HG02938 (cell line): ENCODE measurements at regions not wholly inside any gene's neighbourhood (a gene's known extent, or its start where the extent isn't known, plus 50 kb on each side); places are given as distances from the start of the nearest gene placed in this dataset.
A peak's percentile ranks its signal among the peaks of the same experiment; 100 is the strongest.

Experiments used
- ATAC-seq: cut with Tn5 transposase; IDR thresholded peaks from one replicate; pipeline ENCODE4 v1.9.1; 2021; ENCODE audit warnings: mild to moderate bottlenecking, moderate library complexity; ENCODE audit not compliant: unreplicated experiment

DNA sequence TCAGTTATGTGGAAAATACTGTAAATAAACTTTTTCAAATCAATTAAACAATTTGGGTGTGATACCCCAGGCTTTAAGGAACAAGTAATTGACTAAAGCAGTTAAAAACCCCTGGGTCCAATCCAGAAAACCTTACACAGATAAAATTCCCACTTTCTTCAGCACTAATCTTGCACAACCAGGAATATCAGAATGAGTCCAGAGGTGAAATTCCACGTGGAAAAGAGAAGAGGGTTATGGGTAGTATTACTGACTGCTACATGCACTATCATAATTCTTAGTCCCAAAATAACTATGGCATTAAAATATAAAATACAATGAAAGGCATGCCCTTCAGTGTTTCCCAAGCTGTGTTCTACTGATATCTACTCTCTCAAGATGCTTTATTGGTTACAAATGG is 135.7 kb upstream of the STEAP4 start:
- ATAC-seq = no peak

DNA sequence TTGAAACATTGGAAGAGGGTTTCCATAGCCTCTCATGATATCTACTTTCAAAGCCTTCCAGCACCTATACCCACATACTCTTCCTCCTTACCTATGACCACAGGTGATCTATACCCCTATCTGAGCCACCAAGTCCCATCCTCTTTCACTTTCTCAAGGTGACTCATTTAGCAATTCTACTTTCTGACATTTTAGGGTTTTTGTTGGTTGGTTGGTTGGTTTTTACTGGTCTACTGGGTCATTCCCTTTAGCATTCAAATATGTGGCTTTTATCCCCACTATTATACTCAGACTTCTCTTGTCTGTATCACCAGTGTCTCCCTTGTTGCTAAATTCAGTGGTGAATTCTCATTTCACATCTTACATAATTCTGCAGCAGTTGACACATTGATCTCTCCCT is 130.4 kb upstream of the STEAP4 start:
- peak; percentile 80 for ATAC-seq

DNA sequence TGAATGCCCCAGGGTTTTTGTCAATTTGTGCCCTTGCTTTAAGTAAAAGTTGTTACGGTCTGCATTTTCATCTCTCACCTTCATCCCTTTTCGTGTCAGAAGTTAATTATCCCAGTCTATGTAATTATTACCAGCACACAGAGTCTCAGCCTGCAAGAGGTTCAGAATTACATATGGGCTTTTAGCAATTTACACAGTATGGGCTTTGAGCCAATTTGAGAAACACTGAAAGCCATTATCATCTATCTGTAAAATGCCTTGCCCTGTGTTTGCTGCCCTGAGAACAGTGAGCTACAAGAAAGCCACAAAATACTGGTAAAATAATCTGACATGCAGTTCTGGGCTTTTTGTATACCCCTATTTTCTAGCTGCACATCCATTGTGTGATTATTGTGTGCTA is 125.6 kb upstream of the STEAP4 start:
- ATAC-seq = no peak

DNA sequence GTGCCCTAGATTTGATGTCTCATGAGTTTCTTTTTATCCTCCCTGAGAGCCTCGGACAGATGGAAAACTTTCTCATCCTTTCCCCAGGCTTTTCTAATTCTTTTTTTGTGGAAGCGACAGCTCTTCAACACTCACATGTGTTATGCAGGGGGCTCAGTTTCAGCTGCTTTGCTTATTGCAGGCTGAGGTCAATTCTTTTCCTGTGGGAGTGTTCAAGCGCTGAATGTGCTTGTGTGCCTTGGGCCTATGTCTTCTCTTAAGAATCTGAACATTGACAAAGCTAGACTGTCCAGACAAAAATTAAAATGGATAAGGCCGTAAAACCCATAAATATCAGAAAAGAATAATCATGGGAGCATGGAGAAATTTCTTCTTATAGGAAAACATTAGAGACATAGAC is 125.2 kb upstream of the STEAP4 start:
- ATAC-seq = no peak

DNA sequence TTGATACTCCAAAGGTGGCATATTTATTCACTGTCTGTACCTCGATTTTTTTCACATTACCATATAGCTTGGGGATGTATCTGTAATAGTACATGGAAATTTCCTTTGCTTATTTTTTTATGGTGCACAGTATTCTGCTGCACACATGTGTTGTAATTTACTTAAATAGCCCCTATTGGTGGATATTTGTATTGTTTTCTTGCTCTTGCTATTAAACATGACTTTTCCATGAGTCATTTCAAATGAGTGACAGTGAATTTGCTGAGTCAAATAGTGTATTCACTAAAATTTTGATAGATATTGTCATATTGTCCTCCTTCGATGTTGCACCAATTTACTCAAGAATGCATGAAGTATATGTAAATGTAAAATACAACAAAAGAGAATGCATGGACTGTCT is 122.7 kb upstream of the STEAP4 start:
- no peak for ATAC-seq

- no peak for ATAC-seq
Observed at GRCh38 chr7:88402529-88402928, 95.8 kb upstream of the STEAP4 start.

DNA sequence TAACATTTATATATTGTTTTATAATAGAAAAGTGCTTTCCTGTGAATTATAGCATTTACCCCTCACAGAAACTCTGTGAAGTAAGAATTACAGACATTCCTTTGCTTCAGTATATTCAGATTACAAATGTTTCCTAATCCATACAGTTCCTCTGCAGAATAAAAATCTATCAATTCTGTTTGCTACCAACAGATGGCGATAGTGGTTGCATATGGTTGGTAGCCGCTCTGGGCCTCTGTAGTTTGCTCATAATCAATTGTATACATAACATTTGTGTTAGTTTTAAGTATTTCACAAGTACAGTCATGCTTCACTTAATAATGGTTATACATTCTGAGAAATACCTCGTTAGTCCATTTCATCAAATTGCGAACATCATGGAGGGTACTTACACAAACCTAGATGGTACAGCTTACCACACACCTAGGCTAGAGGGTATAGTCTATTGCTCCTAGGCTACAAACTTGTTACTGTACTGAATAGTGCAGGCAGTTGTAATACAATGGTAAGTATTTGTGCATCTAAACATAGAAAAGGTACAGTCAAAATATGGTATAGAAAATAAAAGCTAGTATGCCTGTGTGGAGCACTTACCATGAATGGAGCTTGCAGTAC is 94.4 kb upstream of the STEAP4 start:
- peak; percentile 38 for ATAC-seq

DNA sequence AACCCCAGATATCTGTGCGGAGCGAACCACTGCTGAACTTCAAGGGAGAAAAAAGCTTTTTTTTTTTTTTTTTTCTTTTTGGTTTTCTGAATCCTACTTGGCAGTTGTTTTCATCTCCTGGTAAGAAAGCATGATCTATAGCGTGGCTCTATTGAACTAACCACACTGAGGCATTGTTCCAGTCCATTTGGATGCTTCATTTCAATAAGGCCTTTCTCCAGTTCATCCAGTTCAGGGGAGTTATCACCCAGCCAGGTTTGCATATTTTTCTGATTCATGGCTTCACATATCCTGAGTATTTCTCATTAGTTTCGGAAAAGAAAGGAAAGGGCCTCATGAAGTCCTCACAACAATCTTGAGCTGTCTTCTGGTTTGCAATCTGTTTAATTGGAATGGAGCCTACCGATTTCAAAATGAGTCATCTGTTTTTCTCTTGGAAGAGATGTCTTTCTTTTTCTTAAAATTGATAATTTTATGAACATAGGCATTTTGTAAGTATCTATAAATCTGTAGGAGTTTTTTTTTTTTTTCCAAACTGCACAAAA is 93.1 kb upstream of the STEAP4 start:
- ATAC-seq = no peak

- ATAC-seq = no peak
Observed at GRCh38 chr7:88399036-88399435, 92.3 kb upstream of the STEAP4 start.

GRCh38 chr7:88398459-88398858 is 91.8 kb upstream of the STEAP4 start:
- ATAC-seq = no peak

GRCh38 chr7:88396948-88397322 is 90.2 kb upstream of the STEAP4 start:
- peak; percentile 38 for ATAC-seq

DNA sequence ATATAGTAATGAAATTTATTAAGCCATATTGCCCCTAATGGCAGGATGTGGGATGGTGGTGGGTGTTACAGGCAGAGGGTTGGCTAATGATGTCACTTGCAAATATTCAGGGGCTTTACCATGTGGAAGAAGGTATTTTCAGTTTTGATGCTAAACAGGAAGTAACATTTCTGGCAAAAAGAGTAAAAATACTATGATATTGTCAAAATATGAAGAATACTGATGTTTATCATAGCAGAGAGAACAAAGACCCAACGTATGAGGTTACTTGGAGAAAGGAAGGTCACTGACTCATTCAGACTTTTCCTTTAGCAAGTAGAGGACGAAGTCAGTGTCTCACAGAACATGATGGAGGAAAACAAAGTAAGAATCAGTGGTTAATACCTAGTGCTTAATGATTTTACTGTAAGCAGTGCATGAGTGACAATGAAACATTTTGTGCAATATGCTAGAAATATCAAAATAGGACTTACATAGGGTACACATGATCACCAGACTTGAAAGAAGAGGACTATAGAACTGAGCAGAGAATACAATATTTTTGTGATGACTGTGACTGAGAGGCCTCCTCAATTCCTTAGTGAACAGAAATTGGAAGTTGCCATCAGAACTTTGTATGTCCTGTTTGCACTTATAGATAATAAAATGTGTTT is 89.7 kb upstream of the STEAP4 start:
- ATAC-seq = peak; percentile 81

- ATAC-seq = no peak
Observed at GRCh38 chr7:88395715-88396114, 89.0 kb upstream of the STEAP4 start.

DNA sequence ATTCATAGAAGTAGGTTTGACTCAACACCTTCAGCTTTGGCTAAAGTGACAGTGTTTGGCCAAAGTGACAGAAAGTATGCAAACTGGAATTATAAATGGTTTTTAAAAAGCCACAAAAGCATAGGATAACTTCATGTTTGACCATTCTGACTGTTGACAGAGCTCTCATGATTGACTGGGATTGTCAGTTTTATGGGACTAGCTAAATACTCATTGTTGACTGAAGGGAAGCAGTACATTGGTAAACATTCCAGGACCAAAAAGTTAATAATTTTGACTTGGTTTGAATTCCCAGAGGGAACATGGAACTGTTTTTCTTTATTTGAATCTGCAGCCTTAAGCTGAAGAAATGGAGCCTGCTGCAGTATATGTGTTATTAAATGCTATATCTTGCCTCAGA is 84.6 kb upstream of the STEAP4 start:
- no peak for ATAC-seq

- ATAC-seq = no peak
Observed at GRCh38 chr7:88387368-88387767, 80.7 kb upstream of the STEAP4 start.

GRCh38 chr7:88386665-88387156 is 80.0 kb upstream of the STEAP4 start:
- ATAC-seq = no peak

DNA sequence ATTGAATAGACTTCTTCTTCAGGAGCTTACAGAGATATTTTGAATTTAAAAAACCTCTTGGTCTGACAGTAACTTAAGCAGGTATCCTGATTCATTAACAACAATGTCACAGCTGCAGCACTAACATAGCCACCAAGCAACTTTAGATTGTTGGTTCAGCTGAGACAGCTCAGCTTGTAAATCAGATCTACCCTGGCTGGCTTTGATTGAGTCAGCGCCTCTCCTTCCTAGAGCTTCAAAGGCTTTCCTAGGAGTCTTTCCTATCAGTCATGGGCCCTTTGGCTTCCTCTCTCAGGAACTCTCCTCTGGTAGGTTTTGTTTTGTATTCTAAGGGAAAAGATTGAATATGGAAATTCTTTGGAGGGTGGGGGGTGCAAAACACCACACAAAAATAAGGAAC is 70.7 kb upstream of the STEAP4 start:
- no peak for ATAC-seq

DNA sequence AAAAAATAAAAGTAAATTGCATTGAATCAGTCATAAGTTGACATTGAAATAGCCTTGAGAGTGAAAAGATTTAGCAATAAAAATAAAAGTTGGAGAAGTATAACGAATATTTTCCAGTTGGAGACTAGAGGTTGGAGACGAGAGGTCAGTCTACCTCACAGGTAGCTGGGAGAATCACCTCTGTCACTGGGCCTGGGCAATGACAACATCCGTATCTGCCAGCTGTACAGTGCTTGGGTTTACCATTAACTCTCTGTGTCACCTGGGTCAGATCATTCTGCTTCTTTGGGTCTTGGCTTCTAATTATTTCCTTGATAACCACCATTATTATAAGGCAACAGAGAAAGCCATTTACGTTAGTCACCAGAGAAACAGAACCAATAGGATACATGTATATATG is 62.0 kb upstream of the STEAP4 start:
- no peak for ATAC-seq

- no peak for ATAC-seq
Observed at GRCh38 chr7:88366845-88367244, 60.2 kb upstream of the STEAP4 start.

DNA sequence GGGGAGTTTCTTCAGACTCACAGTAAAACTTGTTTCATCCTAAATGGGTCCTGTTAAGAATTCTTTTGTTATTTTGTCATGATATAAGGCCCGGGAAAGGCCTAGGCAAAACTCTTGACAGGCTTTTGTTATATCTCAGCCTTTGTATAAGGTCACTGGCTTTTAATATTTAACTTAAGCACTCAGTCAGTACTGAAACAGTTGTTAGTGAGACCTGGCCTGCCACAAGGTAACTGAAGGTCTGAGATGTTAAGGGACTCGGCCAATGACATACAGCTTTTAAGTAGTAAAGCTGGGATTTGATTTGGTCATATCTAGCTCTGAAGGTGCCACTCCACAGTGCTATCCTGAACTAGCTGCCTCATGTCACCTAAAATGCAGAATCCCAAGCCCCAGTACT is 57.2 kb upstream of the STEAP4 start:
- ATAC-seq = no peak

DNA sequence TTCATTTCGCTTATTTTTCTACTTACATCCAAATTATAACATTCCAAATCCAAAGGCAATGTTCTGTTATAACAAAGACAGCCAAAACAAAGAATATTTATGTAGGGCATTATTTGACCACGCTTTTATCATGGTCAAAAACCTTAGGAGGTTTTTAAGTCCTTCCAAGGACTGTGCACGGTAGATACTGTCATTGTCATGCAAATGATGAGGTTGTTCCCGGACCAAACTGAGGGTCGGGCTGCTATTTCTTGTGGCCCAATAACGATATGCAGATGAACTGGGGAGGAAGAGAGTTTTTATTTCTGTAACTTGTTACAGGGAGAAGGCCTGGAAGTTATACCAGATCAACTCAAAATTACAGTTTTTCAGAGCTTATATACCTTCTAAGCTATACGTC is 56.6 kb upstream of the STEAP4 start:
- no peak for ATAC-seq

- ATAC-seq = no peak
Observed at GRCh38 chr7:88361357-88361756, 54.7 kb upstream of the STEAP4 start.

DNA sequence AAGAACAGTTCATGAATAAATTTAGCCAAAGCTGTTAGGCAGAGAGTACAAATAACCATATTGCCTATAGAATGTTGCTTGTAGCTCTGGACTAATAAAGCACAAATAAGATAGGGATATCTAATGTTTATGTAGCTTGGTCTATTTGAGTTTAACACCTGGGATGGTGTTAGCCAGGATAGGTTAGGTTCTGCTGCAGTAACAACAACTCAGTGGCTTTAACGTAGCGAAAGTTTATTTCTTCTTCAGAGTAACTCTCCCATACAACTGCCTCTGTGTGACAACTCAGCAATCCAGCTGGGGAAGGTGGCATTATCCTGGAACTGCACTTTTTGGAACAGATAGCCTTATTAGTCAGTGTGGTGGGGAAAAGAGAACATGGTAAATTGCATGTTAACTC is 52.2 kb upstream of the STEAP4 start:
- ATAC-seq = no peak
